ENCODE measurements at regions not wholly inside any gene's neighbourhood (a gene's known extent, or its start where the extent isn't known, plus 50 kb on each side); places are given as distances from the start of the nearest gene placed in this dataset.

DNA sequence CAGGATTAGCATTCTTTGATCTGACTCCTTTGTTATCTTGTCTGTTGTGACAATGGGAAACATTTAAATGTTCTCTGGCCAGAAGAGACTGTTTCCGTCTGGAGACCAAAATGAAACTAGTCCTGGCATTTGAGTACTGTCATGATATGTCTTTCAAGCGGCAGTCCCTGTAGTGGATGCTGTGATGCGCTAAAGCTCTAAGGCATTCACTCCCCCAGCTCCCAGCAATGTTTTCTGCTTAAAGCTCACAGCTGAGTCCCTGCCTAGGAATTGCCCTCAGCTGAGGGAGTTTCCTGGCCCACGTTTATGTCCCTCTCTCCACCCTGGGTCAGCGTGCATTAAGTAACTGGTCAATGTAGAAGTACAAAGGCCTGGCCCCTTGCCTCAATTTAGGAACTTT is 109.4 kb downstream of the UCHL5 start:
- DNase-seq (ENCODE audit: low read depth): no peak

GRCh38 chr1:192950926-192951325 is 108.2 kb downstream of the UCHL5 start:
- DNase-seq (ENCODE audit: low read depth): no peak

DNA sequence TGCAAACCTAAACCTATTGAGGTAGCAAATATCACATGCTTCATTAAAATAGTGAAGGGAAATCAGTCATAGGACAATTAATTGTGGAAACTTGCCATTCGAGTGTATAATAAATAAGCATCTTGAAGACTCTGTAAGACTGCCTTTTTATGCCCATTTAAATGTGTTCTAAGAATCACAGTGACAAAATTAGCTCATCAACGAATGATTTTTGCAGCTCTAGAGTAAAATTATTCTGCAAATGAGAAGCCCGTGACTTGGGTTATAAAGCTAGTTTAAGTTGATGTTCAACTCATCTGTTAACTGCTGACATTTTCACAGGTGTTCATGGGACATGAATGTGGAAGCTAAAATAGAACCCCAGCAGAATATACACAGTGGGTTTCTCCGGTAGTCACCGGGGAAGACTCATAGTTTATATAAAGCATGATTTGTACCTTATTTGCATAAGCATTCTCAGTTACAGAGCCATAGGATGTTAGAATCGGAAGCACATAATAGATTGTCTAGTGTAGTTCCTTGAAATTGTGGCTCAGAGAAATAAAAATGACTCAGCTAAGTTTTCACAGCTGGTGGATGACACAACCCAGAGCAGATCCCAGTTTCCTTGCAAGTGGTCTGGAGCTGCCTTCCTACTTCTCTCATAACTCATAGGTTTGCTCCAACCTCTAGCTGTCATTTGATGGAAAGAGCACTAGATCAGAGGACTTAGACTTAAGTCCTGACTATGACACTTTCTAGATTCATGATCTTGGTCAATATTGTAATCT is 107.3 kb downstream of the UCHL5 start:
- DNase-seq (ENCODE audit: low read depth): peak; percentile 83

DNA sequence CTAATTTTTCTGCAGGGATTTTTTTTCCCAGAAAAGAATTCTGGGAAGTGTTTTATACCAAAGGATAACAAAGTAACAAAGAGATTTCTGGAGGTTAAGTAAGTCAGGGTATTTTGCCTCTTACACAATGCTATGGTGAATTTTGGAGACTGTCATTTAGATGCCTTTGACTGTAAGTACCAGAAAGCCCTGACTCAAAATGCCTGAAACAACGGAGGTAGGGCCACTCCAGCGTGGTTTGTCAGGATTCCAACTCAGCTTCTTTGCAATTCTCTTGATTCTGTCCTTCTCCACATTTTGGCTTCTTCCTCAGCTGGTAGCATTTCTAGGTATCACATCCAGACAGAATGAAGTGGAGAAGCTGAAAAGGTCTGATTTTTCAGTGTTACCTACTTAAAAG is 106.5 kb downstream of the UCHL5 start:
- peak; percentile 6 for DNase-seq (ENCODE audit: low read depth)

GRCh38 chr1:192954705-192955265 is 104.4 kb downstream of the UCHL5 start:
- no peak for DNase-seq (ENCODE audit: low read depth)

DNA sequence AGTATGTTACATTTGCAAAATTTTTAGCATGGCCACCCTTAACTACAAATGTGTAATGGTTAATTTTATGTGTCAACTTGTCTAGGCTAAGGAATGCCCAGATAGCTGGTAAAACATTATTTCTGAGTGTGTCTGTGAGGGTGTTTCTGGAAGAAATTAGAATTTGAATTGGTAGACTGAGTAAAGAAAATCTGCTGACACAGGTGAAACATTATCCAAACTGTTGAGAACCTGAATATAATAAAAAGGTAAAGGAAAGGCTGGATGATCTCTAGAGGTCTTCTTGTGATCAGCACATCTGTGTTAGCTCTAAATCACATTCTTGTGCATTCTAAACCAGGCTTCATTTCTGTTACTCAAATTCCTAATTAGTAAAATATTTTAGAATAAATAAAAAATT is 100.8 kb downstream of the UCHL5 start:
- no peak for DNase-seq (ENCODE audit: low read depth)

- no peak for DNase-seq (ENCODE audit: low read depth)
Observed at GRCh38 chr1:192958871-192959270, 100.3 kb downstream of the UCHL5 start.

GRCh38 chr1:192959657-192960186 is 99.4 kb downstream of the UCHL5 start:
- no peak for DNase-seq (ENCODE audit: low read depth)
